OCI-LY3 (cell line): ENCODE measurements at regions not wholly inside any gene's neighbourhood (a gene's known extent, or its start where the extent isn't known, plus 50 kb on each side); places are given as distances from the start of the nearest gene placed in this dataset.

Experiments used
- H2AFZ ChIP-seq: fragments of 200-600, 300-600 bp; shearing (Covaris generic); 2 replicates; pipeline ENCODE4 v1.6.0; 2014; ENCODE audit warnings: antibody characterized with exemption, low read depth, low read length
- H3K27ac ChIP-seq: fragments of 200-600, 300-600 bp; sonication (generic); 2 replicates; pipeline ENCODE4 v1.5.1; 2014; ENCODE audit warnings: mild to moderate bottlenecking, low read length, moderate library complexity, mixed read lengths
- H3K27me3 ChIP-seq: fragments of 200-600, 300-600 bp; sonication (generic); 2 replicates; pipeline ENCODE4 v1.6.1; 2014; ENCODE audit warnings: low read depth, low read length, mixed read lengths
- H3K36me3 ChIP-seq: fragments of 200-600, 300-600 bp; sonication (generic); replicated peaks from 2 replicates; pipeline ENCODE3; 2014; ENCODE audit warnings: low read depth, low read length, mixed read lengths
- H3K4me1 ChIP-seq: fragments of 300-600, 200-600 bp; sonication (generic); 2 replicates; pipeline ENCODE4 v1.6.1; 2014; ENCODE audit warnings: low read length, mixed read lengths
- H3K4me2 ChIP-seq: fragments of 200-600, 300-600 bp; sonication (generic); 2 replicates; pipeline ENCODE4 v1.6.1; 2014; ENCODE audit warnings: low read length, mixed read lengths
- H3K4me3 ChIP-seq: fragments of 300-600, 200-600 bp; sonication (generic); 2 replicates; pipeline ENCODE4 v1.5.1; 2014; ENCODE audit warnings: antibody characterized with exemption, mild to moderate bottlenecking, low read length, moderate library complexity
- H3K79me2 ChIP-seq: fragments of 300-600, 200-600 bp; shearing (Covaris generic); 2 replicates; pipeline ENCODE4 v1.6.1; 2014; ENCODE audit warnings: mild to moderate bottlenecking, low read length, mixed read lengths
- H3K9ac ChIP-seq: fragments of 300-600, 200-600 bp; shearing (Covaris generic); 2 replicates; pipeline ENCODE4 v1.6.0; 2014; ENCODE audit warnings: mild to moderate bottlenecking, low read length, moderate library complexity
- H3K9me3 ChIP-seq: fragments of 200-600, 300-600 bp; shearing (Covaris generic); 2 replicates; pipeline ENCODE4 v1.6.1; 2014; ENCODE audit warnings: low read length, mixed read lengths; ENCODE audit not compliant: insufficient read depth
- H4K20me1 ChIP-seq: fragments of 200-600, 300-600 bp; sonication (generic); 2 replicates; pipeline ENCODE4 v1.6.1; 2016; ENCODE audit warnings: low read length, mixed read lengths; ENCODE audit not compliant: insufficient read depth
- EZH2phosphoT487 ChIP-seq: fragments of 200-600 bp; shearing (Covaris generic); IDR thresholded peaks from 2 replicates; pipeline ENCODE4 v1.6.1; 2018; ENCODE audit warnings: antibody characterized with exemption, mixed run types, low read depth
- TF ChIP-seq, protein P1 (sequence below): fragments of 200-600, 300-600 bp; sonication (generic); IDR thresholded peaks from 2 replicates; pipeline ENCODE4 v1.5.1; 2014; ENCODE audit warnings: antibody characterized with exemption, low read length, low read depth

DNA sequence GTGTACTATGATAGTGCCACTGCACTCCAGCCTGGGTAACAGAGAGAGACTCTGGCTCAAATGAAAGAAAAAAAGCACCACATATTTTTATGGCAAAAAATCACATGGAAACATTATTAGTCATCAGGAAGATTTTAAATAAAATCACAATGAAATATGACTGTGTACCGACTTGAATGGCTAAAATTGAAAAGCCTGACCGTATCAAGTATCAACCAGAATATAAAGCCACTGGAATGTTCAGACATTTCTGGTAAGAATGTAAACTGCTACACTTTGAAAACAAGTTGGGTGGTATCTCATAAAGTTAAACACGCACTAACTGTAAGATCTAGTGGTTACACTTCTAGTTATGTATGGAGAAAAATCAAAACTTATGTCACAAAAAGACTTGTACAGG, 306.7 kb upstream of the MBL2 start:
- H3K27ac ChIP-seq, result no peak overlapping the region
- H3K9me3 ChIP-seq, result no peaks in the 10 kb centered on the region
- TF ChIP-seq, protein P1, sequence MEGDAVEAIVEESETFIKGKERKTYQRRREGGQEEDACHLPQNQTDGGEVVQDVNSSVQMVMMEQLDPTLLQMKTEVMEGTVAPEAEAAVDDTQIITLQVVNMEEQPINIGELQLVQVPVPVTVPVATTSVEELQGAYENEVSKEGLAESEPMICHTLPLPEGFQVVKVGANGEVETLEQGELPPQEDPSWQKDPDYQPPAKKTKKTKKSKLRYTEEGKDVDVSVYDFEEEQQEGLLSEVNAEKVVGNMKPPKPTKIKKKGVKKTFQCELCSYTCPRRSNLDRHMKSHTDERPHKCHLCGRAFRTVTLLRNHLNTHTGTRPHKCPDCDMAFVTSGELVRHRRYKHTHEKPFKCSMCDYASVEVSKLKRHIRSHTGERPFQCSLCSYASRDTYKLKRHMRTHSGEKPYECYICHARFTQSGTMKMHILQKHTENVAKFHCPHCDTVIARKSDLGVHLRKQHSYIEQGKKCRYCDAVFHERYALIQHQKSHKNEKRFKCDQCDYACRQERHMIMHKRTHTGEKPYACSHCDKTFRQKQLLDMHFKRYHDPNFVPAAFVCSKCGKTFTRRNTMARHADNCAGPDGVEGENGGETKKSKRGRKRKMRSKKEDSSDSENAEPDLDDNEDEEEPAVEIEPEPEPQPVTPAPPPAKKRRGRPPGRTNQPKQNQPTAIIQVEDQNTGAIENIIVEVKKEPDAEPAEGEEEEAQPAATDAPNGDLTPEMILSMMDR, result no peak
- TF ChIP-seq EZH2phosphoT487, result no peak
- H2AFZ ChIP-seq, result no peak overlapping the region
- no peaks in the 10 kb centered on the region for H3K27me3 ChIP-seq
- H3K4me2 ChIP-seq, result no peak overlapping the region
- H3K4me3 ChIP-seq, result no peak overlapping the region
- H4K20me1 ChIP-seq, result no peaks in the 10 kb centered on the region
- no peaks in the 10 kb centered on the region for H3K79me2 ChIP-seq
- H3K9ac ChIP-seq, result no peak overlapping the region
- H3K4me1 ChIP-seq, result peaks cover 8% of the 10 kb centered on the region
- no peaks in the 10 kb centered on the region for H3K36me3 ChIP-seq

DNA sequence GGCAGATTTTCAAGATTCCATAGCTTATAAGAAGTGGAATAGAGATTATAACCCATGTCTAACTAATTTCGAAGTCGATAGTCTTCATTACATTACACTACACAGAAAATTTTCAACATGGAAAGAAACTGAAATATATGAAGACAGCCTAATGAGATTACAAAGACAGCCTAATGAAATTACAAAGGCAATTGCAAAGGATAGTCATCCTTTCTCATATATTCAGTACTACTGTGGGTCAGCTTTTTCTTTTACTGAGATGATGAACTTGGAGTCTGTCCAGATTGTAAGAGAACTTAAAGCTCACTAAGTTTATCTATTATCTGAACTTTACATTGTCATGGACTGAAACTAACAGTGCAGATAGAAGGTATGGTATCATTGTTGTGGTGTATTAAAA, 304.4 kb upstream of the MBL2 start:
- H3K36me3 ChIP-seq, result no peaks in the 10 kb centered on the region
- no peak overlapping the region for H3K27ac ChIP-seq

DNA sequence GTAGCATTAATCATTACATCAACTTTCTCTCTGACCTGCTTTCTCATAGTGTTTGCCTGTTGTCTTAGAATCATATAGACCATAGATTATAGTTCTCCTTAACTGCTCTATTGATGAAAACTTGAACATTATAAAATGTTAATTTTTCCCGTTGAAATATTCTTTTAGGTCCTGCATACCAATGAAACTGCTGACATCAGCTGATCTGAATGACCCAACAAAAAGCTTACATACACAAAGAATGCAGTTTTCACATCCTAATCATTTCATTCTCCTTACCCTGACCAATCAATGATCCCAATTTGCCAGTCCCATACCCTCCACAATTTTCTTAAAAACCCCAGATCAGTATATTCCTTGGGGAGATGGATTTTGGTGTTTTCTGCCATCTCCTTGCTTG, 302.9 kb upstream of the MBL2 start:
- Histone ChIP-seq H3K4me1 (peaks cover 8% of the 10 kb centered on the region), H3K27ac (no peak overlapping the region), H2AFZ (no peak overlapping the region), H4K20me1 (no peaks in the 10 kb centered on the region), H3K27me3 (no peaks in the 10 kb centered on the region), H3K79me2 (no peaks in the 10 kb centered on the region), H3K4me2 (no peak overlapping the region), H3K9me3 (no peaks in the 10 kb centered on the region), H3K36me3 (no peaks in the 10 kb centered on the region), H3K4me3 (no peak overlapping the region), H3K9ac (no peak overlapping the region)
- no peak for TF ChIP-seq EZH2phosphoT487
- TF ChIP-seq, protein P1, result no peak

More for the DNA sequence above, 304.4 kb upstream of the MBL2 start:
- no peaks in the 10 kb centered on the region for H4K20me1 ChIP-seq
- H3K4me1 ChIP-seq, result peaks cover 8% of the 10 kb centered on the region
- no peaks in the 10 kb centered on the region for H3K9me3 ChIP-seq
- no peak overlapping the region for H3K4me2 ChIP-seq
- H3K79me2 ChIP-seq, result no peaks in the 10 kb centered on the region
- H2AFZ ChIP-seq, result no peak overlapping the region
- no peak overlapping the region for H3K9ac ChIP-seq
- H3K4me3 ChIP-seq, result no peak overlapping the region
- TF ChIP-seq, protein P1, result no peak
- TF ChIP-seq EZH2phosphoT487, result no peak
- H3K27me3 ChIP-seq, result no peaks in the 10 kb centered on the region

DNA sequence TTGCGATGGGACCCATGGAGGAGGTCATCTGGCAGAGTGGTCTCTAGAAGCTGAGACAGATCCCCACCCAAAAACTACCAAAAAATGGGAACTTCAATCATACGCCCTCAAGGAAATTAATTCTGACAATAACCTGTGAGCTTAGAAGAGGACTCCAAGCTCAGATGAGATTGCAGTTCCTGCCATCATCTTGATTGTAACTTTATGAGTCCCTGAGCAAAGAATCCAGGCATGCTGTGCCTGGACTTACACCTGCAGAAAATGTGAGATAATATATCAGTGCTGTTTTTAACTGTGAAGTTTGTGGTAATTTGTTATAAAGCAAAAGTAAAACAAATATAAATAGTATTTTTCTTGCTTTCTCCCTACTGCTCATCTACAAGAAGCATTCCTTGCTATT, 299.6 kb upstream of the MBL2 start:
- no peak overlapping the region for H2AFZ ChIP-seq

More for the DNA sequence above, 299.6 kb upstream of the MBL2 start:
- H3K27ac ChIP-seq, result no peak overlapping the region
- no peaks in the 10 kb centered on the region for H3K36me3 ChIP-seq
- H3K9me3 ChIP-seq, result no peaks in the 10 kb centered on the region
- H4K20me1 ChIP-seq, result no peaks in the 10 kb centered on the region
- no peak overlapping the region for H3K4me2 ChIP-seq
- H3K27me3 ChIP-seq, result no peaks in the 10 kb centered on the region
- no peaks in the 10 kb centered on the region for H3K79me2 ChIP-seq
- no peak overlapping the region for H3K4me3 ChIP-seq
- H3K9ac ChIP-seq, result no peak overlapping the region
- no peaks in the 10 kb centered on the region for H3K4me1 ChIP-seq
- TF ChIP-seq, protein P1, result no peak
- no peak for TF ChIP-seq EZH2phosphoT487
